Fibroblast of the conjunctiva (primary cell): ENCODE measurements at regions not wholly inside any gene's neighbourhood (a gene's known extent, or its start where the extent isn't known, plus 50 kb on each side); places are given as distances from the start of the nearest gene placed in this dataset.

ENCODE experiments used
- DNase-seq: peaks from one replicate; pipeline ENCODE4 v3.0.0-alpha.2; 2010; ENCODE audit warnings: low read depth

DNA sequence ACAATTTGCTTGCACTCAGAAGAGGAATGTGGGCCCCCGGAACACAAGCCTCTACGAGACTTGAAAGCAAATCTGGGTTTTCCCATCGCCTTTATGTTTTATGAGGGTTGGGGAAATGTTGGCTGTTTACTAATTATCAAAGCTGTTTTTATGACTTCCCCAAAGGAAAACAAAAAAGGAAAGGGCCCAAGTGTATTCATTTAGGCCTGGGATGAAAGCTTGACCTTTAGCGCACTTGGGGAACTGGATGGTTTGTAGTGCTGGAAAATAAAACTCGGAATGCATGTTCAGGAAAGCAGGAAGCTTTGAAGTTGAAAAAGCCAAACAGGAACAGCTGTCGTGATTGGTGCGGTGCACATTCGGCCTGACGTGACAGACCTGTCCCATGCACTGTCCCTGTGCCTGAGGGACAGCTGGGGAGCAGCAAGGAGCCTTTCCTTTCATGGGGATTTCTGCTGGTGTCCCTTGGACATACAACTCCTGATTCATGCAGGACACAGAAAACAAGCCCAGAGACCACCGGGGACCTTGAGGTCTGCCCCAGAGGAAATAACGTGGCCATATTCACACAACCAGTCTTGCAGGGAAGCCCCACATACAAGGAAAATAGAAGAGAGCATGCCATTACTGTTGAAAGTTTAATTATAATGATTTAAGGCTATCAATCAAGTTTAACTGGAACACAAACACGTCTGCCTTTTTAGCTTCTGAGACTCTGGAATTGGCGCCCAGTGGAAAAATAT, 169.7 kb upstream of the APCDD1 start:
- no peak for DNase-seq

GRCh38 chr18:10285283-10285640, 169.2 kb upstream of the APCDD1 start:
- no peak for DNase-seq

DNA sequence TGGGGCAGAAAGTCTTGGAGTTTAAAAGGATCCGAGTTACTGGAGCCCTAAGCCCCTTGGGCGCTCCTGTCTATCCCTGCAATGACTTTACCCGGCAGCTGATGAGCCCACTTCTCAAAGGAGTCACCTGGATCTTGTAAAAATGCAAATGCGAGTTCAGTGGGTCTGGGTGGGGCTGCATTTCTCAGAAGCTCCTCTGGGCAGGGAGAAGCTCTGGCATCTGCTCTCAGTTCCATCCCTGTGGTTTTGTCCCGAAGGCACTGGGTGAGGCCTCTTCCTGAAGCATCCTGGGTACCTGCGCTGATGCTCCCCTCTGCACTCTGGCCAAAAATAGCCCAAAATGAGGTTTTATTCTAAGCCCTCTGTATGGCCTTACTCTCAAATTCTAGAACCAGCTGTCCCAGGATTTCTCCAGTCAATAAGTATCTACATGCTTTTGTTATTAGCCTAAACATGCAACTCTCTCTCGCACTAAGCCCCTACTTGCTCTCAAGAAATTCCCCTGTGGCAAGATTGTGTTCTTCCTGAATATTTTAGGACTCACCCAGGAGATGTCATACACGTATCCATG, 167.8 kb upstream of the APCDD1 start:
- no peak for DNase-seq

- no peak for DNase-seq
Observed at GRCh38 chr18:10289251-10289650, 165.2 kb upstream of the APCDD1 start.

DNA sequence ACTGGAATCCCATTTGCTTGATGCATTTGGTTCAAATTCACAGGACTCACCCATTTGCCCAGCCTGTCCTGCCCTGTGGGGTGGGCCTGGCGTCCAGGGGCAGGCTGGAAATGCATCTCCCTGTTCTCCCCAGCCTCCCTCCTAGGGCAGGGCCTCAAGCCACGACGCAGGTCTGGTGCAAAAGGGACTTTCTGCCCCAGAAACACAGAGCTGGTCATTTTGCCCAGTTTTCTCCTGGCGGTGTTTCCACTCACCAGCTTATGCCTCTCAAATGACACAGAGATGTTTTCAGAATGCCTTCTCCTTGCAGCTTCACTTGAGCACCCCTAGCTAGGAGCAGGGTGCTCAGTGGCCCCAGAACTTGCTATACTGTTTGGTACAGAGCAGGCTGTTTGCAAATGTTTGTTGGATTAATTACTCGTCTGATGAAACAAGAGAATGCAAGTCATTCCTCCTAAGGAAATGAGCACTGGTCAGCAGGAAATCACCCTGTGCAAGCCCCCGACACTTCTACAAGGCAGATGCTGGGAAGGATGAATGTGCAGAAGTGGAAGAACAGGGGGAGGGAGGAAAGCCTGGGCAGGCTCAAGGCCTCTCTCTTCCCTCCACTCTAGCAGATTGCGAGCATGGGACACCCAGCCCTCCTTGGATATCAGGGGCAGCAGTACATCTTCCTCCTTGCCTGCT, 164.3 kb upstream of the APCDD1 start:
- DNase-seq, result no peak

DNA sequence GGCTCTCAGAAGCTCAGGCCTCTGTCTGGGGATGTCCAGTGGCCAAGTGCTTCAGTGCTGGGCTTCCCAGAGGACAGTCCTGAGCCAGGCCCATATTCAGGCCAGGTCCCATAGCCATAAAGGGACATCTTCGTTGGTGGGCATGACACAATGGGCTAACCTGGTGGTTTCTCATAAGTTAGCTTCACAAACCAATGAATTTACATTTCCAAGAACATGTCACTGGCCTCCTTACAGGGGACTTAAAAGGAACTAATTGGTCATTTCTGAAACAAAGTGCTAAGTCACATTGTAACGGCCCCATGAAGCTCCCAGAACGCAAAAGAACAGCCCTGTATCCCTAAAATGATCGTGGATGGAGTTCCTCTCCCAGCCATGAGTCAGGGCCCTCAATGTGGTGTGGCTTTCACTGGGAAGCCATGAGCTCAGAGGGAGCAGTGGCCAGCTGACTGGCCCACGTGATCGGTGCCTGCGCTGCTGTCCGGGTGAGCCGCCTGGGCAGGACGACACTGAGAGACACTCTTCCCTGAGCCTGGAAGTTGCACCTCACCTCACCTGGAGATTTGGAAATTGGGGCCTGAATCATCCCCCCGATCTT, 163.7 kb upstream of the APCDD1 start:
- DNase-seq, result no peak

- no peak for DNase-seq
Observed at GRCh38 chr18:10291568-10291981, 162.9 kb upstream of the APCDD1 start.

DNA sequence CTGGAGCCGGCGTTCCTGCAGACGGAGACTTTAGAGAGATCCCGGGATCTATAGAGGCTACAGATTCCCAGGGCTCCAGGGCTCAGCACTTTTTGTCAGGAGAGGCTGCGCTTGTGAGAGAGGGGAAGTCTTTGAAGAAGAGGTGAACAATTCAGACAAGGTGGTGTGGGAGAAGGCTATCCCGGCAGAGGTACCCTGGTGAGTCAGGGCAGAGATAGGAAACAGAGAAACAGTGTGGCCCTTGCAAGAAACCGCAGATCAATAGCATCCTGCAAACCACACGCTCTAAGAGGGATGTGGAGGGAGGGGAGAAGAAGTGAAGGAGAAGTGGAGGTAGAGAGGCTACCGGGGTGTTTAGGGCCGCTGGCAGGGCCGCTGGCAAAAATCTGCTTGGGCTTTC, 160.5 kb upstream of the APCDD1 start:
- DNase-seq, result no peak

DNA sequence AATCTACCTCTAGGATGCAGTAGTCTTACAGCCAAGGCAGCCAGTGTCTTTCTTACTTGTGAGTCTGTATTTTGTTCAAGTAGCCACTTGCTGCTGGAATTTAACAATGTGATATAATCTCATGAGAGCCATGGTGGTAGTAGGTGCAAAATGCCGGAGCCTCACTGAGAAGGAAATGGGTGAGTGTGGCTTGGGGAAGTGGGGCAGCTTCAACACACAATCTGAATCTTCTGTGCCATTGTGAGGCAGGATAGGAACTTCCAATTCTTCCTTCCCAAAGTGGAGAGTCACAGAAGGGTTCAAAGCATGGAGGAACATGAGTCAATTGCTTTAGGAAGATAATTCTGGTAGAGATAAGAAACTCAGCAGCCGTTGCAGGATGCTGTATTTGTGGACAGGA, 158.7 kb upstream of the APCDD1 start:
- no peak for DNase-seq

- DNase-seq, result no peak
Observed at GRCh38 chr18:10296491-10296890, 157.9 kb upstream of the APCDD1 start.

- DNase-seq, result no peak
Observed at GRCh38 chr18:10297086-10297485, 157.3 kb upstream of the APCDD1 start.

DNA sequence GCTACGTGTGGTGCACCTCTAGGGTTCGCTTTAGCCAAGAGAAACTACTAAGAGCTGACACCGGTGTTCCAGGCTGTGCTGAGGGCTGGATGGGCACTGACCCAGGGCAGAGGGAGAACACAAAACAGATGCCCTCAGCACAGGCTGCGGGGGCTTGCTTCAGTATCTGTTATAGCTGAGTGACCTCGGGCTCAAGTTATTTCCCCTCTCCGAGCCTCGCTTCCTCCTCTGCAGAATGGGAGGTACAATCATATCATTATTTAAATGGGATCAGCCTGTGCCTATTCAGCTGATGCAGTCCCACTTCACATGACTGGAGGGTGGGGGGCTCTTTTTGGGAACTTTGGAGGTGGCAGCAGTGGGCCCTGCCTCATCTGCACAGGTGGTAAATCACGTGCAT, 156.1 kb upstream of the APCDD1 start:
- no peak for DNase-seq

GRCh38 chr18:10299643-10300042, 154.8 kb upstream of the APCDD1 start:
- peak; percentile 55 for DNase-seq

- no peak for DNase-seq
Observed at GRCh38 chr18:10300739-10301138, 153.7 kb upstream of the APCDD1 start.

- no peak for DNase-seq
Observed at GRCh38 chr18:10301831-10302483, 152.5 kb upstream of the APCDD1 start.

DNA sequence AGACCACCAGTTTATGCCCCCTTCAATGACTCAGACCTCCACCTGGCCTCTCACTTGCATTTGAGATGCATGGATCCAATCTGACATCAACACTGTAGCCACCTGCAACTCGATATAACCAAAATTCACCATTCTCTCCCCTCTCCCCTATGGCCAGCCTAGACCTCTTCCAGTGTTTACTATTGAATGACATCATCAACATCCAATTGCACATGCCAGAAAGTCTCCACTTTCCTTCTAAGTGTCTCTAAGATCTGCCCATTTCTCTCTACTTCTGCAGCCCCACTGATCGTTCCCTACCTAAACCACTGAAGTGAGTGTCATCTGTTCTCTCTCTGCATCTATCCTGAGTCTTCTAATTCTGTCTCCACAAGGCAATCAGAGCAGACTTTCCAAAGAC, 151.3 kb upstream of the APCDD1 start:
- no peak for DNase-seq

GRCh38 chr18:10304853-10305252, 149.6 kb upstream of the APCDD1 start:
- DNase-seq, result peak; percentile 82

- no peak for DNase-seq
Observed at GRCh38 chr18:10306779-10307178, 147.7 kb upstream of the APCDD1 start.

DNA sequence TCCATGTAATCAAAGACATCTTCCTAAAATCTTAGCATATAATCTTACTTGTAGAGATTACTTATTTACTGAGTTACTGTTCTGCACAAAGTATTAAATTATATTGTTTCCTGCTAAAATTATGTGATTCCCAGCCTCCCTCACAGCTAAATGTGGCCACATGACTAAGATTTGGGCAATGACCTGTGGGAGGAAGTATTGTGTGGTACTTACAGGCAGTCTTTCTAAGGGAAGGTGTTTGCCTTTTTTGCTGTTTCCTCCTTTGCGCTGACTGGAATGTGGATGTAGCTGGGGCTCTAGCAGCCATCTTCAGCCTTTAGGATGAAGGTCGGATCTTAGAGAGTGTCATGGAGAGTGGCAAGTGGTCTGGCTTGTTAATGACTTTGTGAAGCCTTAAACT, 146.3 kb upstream of the APCDD1 start:
- DNase-seq, result no peak

DNA sequence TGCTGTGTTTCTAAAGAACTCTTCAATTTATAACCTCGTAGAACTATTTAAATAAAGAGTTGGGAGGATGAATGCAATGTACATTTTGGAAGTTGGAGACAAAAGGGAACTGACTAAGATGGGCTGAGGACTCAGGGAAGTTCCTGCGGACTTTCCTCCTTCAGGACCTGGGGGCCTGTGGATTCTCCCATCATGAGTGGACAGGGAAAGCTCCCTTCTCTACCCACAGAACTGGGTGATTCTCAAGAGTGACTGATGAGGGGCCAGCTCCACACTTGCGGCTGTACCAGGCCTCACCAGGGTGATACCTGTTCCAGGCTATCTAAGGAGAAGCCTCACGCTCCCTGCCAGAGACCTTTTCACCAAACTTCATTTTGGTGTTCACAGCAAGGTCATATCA, 143.8 kb upstream of the APCDD1 start:
- DNase-seq, result no peak

GRCh38 chr18:10312326-10313015, 142.0 kb upstream of the APCDD1 start:
- no peak for DNase-seq

DNA sequence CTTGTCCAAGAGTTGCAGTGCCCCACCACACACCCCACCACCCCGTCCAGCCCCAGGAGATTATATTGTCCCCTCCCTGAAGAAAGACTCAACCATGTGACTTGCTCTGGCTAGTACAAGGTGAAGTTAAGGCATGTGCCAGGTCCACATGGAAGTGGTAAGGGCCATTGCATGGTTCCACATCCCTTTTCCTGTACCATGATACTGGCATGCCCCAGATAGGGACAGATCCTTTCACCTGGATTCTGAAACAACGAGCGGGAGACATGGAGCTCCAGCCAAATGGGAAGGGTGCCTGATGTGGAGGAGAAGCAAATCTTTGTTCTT, 141.5 kb upstream of the APCDD1 start:
- DNase-seq, result no peak
